C4-2B (cell line): ENCODE measurements at regions not wholly inside any gene's neighbourhood (a gene's known extent, or its start where the extent isn't known, plus 50 kb on each side); places are given as distances from the start of the nearest gene placed in this dataset.

ENCODE experiments used
- H3K27ac ChIP-seq: fragments of 450-650 bp; 2 replicates; pipeline ENCODE4 v1.5.1; 2017
- ZFX ChIP-seq: fragments of 450-650 bp; IDR thresholded peaks from 2 replicates; pipeline ENCODE4 v1.6.1; 2017
- TF ChIP-seq, protein P1 (sequence below): fragments of 450-650 bp; conservative IDR thresholded peaks from 2 replicates; pipeline ENCODE4 v1.5.1; 2017; ENCODE audit warnings: mild to moderate bottlenecking

GRCh38 chr6:14426281-14426680 is 308.7 kb downstream of the CD83 start:
- no peak for TF ChIP-seq ZFX
- TF ChIP-seq, protein P1, sequence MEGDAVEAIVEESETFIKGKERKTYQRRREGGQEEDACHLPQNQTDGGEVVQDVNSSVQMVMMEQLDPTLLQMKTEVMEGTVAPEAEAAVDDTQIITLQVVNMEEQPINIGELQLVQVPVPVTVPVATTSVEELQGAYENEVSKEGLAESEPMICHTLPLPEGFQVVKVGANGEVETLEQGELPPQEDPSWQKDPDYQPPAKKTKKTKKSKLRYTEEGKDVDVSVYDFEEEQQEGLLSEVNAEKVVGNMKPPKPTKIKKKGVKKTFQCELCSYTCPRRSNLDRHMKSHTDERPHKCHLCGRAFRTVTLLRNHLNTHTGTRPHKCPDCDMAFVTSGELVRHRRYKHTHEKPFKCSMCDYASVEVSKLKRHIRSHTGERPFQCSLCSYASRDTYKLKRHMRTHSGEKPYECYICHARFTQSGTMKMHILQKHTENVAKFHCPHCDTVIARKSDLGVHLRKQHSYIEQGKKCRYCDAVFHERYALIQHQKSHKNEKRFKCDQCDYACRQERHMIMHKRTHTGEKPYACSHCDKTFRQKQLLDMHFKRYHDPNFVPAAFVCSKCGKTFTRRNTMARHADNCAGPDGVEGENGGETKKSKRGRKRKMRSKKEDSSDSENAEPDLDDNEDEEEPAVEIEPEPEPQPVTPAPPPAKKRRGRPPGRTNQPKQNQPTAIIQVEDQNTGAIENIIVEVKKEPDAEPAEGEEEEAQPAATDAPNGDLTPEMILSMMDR = no peak
- H3K27ac ChIP-seq = no peak overlapping the region

DNA sequence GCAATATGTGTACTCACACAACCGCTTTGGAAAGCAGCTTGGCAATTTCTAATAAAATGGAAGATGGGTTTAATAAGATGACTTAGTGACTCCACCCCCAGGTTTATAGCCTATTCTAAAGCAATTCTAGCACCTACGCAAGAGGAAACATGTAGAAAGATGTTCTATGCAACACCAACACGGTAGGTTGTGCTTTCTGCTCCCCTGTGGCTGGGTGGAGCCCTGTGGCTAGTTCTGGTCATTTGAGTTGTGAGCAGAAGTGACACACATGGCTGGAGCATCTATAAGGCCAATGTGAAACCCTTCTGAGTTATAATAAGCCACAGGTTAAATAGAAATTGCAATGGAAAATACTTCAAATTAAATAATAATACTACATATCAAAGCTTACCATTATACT is 310.7 kb downstream of the CD83 start:
- no peak overlapping the region for H3K27ac ChIP-seq
- no peak for TF ChIP-seq ZFX
- TF ChIP-seq, protein P1 = no peak

GRCh38 chr6:14429396-14429795 is 311.8 kb downstream of the CD83 start:
- TF ChIP-seq ZFX = no peak
- TF ChIP-seq, protein P1 = no peak

GRCh38 chr6:14430218-14430617 is 312.6 kb downstream of the CD83 start:
- no peak for TF ChIP-seq ZFX
- TF ChIP-seq, protein P1 = no peak
- H3K27ac ChIP-seq = no peak overlapping the region

More at GRCh38 chr6:14429396-14429795, 311.8 kb downstream of the CD83 start:
- H3K27ac ChIP-seq = no peak overlapping the region

GRCh38 chr6:14431385-14432330 is 314.1 kb downstream of the CD83 start:
- no peak overlapping the region for H3K27ac ChIP-seq
- TF ChIP-seq, protein P1 = no peak
- no peak for TF ChIP-seq ZFX

- no peak for TF ChIP-seq ZFX
- TF ChIP-seq, protein P1 = no peak
Observed at GRCh38 chr6:14434916-14435690, 317.5 kb downstream of the CD83 start.

More at GRCh38 chr6:14434916-14435690, 317.5 kb downstream of the CD83 start:
- no peak overlapping the region for H3K27ac ChIP-seq
